T-helper 2 cell treated with Interferon-gamma antibody and Interleukin-4, amounts not matched to agents 100 ng/mL and 5 ng/mL, for 36 hours (primary cell): ENCODE measurements at regions not wholly inside any gene's neighbourhood (a gene's known extent, or its start where the extent isn't known, plus 50 kb on each side); places are given as distances from the start of the nearest gene placed in this dataset.

Source experiments
- intact Hi-C: fragments of 100-400 bp; cut with micrococcal nuclease; formaldehyde crosslinking; loops from one replicate; pipeline ENCODE4 v1.15.1; 2023

DNA sequence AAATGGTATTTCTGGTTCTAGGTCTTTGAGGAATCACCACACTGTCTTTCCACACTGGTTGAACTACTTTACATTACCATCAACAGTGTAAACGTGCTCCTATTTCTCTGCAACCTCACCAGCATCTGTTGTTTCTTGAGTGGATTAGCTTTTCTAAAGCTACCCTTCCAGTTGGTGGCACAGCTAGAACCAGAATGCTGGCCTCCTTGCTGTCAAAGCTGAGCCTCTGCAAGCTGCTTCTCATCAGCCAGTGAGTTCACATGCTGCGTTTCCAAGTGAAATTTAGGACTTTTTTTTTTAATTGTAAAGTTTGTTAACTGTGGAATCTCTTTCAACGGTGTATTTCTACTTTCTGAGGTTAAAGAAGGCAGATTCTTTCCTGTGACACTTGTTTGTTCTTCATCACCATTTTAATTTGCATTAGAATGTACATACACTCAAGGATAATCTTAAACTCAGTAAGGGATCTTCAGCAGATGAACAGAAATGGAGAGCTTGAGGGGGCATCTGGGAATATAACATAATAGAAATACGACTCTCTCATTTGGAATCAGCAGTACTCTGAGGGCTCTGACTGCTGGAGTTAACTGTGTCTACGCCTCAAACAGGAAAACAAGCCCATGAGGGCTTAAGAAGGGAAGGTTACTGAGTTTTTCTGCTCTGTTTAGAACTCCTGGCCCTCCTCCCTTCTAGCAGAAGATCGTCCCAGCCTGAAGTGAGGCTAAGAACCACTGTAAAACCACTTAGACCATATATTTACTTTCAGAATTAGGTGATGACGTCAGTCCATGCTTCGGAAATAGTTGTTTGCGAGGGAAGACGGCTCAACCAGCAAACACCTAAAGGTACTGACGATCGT lies 148.4 kb upstream of the FAM20A start:
- intact Hi-C loops, result no loop called here

DNA sequence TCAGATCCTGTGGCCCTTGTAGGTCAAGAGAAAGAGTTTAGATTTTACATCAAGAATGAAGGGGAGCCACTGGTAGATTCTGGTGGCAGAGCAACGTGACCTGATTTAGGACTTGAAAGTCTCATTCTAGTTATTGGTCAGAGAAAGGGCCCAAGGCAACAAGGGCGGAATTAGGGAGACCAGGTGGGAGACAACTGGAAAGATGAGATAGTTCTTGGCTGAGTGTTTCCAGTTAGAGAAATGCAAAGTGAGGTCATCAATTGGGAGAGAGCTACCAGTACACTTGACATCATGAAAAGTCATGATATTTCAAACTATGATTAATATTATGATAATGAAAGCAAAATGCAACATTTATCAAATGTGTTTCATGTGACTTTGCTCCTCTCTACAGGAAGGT lies 147.2 kb upstream of the FAM20A start:
- intact Hi-C loops, result no loop called here

DNA sequence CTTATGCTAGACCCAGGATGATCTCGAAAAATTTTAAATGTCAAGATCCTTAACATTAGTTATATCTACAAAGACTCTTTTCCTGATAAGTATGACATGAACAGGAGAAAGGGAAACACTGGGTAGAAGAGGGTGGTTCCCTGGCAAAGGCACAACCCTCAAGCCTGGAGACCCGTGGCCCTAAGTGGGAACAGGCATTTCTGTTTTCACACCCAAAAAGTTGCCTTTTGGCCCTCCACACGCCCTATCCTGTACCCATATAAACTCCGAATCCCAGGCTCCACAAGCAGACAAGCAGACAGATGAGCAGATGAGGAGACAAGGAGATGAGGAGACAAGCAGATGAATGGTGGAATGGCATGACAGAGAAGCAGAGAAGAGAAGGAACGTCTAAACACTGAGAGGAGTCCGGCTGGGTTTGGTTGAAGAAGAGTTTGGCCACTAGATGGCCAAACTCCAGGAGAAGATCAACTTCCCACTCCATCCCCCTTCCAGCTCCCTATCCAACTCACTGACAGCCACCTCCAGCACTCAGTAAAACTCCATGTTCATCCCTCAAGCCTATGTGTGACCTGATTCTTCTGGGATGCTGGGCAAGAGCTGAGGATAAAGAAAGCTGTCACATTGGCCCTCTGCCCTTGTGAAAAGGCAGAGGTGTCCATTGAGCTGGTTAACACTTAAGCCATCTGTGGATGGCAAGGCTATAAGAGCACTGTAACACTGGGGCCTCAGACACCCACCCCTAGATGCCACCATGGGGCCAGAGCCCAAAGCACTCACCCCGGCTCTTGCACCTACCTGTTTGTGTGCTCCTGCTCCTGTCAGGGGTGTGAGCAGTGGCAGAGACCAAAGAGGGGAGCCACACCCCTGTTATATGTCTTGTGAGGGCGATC lies 139.6 kb upstream of the FAM20A start:
- intact Hi-C loops, result no loop called here

DNA sequence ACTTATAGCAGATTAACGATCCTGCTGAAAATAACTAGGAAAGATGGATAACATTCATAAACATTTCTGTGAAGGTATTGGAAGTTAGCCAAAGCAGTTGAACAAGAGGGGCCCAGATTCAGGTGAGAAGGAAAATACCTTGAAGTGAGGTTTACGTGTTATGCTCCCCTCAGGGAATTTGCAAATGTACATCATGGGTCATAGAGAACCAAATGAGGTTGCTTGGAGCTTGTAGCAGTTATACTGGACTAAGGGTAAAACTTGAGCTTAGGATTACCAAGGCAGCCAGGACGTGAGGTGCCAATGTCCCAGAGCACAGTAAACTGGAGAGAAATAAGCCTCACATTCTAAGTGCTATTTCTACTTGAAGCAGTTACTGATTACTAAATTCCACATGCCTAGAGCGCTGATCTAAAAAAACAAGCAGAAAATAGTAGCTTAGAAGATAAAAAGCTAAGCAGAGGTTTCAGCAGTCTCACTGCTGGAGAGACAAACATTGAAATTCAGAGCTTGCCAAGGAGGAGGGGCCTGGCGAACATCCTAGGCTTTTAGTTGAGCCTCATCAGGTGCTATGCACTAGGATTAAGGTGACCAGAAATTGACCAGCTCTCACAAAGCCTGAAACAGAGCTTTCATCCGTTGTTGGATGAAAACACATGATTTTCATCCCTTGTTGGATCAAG lies 136.7 kb upstream of the FAM20A start:
- intact Hi-C loops, result no loop called here

DNA sequence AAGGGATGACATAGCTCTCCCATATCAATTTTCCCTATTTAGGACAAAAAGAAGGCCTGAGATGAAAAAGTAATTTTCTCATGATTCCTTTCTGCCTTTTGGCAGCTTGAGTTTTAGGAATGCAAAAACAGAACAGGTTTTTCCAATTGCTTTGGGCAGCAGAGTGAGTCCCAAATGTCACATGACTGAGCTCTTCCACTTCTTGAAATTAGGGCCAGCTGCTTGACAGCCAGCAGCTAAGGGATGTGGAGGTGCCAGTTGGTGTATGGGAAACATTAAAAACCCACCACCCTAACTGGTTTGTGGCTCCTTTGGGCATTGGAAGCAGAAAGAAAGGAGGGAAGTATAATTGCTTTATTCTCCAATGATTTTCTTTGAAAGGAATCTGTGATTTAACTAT lies 133.8 kb upstream of the FAM20A start:
- intact Hi-C loops, result no loop called here

DNA sequence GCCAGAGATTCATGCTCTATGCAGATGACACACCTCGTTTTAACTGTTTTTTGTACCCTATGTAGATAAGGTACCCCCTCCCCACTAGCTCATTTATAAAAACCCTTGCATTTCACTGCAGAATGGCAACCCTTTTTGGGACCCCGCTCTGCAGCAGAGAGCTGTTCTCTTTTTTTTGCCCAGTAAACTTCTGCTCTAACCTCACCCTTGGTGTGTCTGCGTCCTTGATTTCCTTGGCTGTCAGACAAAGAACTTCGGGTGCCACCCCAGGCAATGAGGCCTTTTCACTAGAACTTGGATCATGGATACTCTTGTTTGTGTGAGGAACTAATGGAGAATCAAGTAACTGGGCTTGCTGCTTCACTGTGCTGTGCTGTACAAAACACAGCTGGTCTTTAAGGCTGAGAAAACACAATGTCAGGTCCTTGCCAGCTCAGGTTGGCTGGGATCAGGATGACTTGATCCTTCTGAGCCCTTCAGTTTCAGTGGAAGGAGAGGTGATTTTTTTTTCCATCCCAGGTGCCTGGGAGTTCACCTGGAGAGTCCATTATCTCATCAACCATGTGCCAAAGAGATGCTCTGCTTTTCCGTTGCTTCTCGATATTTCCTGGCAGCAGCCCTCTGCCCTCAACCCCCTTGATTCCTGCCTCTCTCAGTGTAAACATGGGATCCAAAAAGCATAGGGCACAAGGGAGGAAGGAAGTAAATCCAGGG lies 133.2 kb upstream of the FAM20A start:
- intact Hi-C loops, result no loop called here

DNA sequence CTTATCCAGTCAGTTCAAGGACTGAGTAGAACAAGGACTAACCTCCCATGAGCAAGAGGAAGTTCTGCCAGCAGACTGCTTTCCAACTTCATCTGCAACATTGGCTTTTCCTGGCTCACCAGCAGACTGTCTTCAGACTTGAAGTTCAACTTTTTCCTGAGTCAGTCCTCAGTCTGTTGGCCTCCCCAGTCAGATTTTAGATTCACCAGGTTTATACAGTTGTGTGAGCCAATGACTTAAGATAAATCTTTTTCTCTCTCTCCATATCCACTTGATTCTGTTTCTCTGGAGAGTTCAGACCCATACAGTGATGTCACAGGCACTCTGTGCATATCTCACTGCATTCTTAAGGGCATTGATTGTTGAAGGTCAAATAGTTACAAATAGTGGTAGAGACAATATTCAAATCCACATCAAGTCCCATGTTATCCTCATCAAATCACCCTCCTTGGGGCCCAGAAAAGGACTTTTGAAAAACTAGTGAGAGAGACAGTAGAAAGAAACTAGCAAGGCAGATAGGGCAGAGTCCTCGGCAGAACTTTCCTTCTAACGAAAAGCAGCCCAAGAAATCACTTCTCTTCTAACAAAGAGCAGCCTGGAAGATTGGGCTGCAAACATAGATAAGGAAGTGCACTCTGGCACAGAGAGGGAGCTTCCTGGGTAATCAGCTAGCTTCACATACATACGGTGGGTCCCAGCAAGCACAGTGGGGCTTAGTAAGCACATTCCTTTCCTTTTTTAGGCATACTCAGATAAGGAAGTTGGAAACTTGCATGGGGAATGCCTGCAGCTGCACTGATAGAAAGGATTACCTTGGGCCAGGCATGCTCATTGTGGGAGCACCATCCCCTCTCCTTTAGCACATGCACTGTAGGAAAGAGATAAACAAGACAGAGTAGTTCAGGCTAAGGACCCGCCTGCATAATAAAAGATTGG lies 132.3 kb upstream of the FAM20A start:
- intact Hi-C loops, result no loop called here

DNA sequence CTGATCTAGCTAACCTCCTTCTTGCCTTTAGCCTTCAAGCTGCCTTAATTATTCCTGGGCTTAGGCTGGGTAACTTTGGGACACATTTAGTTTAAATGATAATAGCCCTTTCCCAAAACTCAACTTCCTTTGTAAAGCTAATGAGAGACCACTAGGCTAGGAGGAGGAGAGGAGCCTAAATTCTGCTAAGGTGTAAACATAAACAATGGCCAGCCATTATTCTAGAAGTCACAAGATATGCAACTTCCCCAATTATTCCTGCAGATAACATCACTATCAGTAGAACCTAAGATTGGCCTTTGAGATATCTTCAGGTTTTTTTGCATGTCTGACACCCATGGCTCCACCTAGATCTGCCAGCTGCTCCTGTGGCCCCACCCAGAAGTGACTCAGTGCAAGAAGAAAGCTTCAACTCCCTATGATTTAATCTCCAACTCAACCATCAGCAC lies 131.2 kb upstream of the FAM20A start:
- intact Hi-C loops, result no loop called here

DNA sequence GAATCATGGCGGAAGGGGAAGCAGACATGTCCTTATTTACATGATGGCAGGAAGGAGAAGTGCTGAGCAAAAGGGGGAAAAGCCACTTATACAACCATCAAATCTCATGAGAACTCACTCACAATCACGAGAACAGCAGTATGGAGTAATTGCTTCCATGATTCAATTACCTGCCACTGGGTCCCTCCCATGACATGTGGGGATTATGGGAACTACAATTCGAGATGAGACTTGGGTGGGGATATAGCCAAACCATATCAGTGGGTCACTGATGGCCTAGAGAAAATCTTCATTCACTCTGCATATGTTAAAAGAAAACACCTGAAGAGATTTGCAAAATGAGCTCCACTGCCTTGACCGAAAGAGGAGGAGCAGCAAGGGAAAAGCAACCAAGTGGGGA lies 130.3 kb upstream of the FAM20A start:
- intact Hi-C loops, result no loop called here

DNA sequence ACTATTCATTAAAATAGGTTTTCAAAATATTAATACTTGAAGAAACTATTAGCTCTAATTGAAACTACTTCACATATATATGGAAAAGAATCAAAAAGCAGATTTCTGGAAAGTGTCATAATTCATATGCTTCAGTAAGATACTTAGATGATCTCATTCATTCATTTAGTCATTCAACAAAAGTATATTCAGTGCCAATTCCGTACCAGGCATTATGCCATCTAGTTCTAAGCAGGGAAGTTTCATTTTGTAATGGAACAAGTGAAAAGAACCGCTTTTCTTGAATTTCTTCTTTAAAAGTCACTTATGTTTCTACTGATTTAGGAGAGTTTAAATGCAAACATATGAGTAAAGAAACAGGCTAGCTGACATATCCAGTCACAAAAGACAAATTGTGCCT lies 118.3 kb upstream of the FAM20A start:
- intact Hi-C loops, result no loop called here

DNA sequence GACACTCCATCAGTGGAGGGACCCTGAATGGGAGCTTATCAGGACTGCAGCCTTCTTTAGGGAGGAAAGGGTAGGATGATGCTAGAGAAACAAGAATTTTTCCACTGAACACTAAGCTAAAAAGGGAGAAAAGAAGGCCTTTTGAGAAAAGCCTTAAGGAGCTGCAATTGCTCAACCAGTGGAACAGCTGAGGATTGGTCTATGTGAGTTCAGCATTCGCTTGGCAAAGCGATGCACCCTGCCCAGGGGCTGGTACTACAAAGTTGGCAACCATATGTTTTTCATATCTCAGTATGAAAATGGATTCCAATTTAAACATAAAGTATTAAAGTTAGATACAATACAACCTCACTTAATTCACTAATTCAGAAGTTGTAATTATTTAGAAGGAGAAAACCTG lies 117.8 kb upstream of the FAM20A start:
- intact Hi-C loops, result no loop called here

DNA sequence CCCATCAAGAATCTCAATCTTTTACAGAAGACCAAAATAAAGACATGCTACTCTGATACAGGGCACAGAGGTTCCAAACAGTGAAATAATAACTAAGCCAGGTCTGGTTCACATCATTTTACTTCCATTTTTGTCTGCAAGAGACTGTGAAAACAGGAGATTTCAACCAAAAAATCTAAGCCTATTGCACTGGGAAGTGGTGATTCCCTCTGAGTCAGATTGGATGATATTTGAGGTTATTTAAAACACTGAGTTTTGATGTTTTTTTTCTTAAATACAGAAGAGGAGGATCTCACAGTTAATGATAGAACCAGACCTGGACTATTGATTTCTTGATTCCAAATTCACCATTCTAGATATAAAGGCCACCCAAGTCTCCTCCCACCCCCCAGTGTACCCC lies 117.3 kb upstream of the FAM20A start:
- intact Hi-C loops, result no loop called here

DNA sequence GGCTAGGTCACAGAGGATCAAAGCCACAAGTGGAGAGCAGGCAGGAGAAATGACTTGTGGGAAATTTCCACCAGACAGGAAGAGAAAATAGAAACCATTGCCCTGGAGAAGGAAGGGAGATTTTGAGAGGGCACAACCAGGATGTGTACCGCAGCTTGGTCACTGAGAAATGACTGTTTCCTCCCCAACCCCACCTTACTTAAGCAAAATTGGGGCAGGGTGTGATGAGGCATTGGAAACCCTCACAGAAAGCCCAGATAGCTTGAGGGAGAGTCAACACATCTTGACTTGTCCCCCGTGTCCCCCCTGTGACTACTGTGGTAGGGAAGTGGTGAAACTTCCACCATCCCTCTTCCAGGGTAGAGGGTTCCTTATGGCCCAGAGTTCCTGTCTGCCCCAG lies 113.5 kb upstream of the FAM20A start:
- intact Hi-C loops, result no loop called here

DNA sequence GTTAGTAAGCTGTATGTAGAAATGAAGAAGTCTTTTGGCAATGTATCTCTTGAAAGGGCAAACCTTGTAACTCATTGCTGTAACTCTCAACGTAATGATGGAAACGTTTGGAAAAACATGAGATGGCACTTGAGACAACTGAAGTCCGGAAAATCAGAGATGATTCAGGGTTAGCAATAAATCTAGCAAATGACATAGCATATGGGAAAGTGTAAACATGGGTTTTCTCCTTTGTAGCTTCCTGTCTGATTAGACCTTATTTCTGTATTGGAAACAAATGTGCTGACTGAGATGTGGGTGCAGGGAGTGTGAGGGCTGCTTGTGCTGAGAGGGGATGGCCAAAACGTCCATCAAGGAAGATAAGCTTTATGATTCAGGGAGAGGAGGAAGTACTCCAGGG lies 110.7 kb upstream of the FAM20A start:
- intact Hi-C loops, result no loop called here

DNA sequence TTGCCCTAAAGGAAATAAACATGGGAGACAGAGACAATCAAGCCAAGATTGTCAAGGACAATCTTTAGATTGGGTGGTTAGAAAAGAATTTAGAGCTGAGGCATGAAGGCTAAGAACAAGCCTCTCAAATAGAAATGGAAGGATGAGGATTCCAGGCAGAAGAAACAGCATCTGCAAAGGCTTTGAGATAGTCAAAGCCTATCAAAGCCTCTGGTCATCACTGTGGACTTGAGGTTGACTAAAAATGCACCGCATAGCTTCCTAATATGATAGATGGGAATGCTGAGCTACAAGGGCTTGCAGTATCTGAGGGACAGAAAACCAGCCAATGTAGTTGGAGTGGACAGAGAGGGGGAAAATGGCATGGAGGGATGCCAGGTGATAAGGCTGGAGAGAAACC lies 109.8 kb upstream of the FAM20A start:
- intact Hi-C loops, result no loop called here

DNA sequence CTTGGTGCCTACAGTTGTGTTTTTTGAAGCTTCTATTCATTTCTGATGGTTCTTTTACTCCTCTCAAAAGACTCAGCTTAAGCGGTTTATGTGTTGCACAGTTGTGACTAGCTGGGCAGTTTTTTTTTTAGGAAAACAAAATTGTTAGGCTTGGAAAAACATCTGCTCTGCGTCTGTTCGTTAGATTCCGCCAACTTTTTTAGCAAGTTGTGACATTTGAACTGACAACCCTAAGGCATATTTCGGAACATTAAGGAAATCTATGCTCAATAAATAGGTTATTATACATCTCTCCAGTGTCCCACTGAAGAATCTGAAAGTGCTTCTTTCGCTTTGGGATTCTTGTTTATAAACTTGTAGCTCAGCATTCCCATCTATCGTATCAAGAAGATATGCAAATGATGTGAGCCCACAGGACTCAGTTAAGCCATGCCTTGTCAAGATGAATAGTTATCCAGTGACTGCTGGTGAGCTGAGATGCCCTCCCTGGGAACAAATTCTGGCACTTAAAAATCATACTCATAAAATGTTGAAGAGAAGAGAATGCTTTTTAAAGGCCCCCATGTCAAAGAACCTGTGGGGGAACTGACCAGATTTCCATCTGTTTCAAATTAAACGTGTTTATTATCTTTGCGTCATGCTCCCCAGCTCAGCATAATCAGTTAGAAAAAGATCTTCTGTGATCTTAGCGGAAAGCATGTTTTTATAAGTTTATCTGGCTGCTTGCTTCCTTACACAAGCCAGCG lies 109.0 kb upstream of the FAM20A start:
- intact Hi-C loops, result no loop called here

DNA sequence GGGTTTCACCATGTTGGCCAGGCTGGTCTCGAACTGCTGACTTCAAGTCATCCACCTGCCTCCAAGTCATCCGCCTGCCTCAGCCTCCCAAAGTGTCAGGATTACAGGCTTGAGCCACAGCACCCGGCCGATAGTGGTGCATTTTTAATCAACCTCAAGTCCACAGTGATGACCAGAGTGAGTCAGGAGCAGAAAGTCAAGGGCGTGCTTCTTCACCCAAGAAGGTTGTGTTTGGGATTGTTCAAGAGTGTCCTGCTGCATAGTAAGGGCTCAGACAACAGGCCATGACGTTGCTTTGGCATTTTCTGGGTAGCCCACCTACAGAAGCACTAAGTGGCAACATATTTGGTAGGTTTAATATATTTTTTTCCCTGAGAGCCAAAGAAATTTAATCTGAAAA lies 108.3 kb upstream of the FAM20A start:
- intact Hi-C loops, result no loop called here

DNA sequence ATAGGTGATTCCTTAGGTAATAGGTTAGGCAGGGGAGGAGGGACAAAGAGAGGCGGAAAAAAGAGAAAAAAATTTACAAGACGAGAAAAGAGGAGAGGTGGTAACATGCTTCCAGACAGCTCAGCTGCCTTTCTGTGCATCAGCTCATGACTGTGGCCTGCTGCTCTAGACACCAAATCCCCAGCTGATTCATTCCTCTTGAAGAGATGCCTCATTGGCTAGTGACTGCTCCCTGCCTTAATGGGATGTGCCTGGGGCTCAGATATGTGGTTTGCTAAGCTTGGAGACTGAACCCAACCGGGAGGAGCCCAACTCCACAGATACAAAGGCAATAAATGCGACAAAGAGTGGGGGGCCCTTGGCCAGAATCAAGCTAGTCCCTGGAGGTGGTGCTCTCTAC lies 105.9 kb upstream of the FAM20A start:
- intact Hi-C loops, result no loop called here

DNA sequence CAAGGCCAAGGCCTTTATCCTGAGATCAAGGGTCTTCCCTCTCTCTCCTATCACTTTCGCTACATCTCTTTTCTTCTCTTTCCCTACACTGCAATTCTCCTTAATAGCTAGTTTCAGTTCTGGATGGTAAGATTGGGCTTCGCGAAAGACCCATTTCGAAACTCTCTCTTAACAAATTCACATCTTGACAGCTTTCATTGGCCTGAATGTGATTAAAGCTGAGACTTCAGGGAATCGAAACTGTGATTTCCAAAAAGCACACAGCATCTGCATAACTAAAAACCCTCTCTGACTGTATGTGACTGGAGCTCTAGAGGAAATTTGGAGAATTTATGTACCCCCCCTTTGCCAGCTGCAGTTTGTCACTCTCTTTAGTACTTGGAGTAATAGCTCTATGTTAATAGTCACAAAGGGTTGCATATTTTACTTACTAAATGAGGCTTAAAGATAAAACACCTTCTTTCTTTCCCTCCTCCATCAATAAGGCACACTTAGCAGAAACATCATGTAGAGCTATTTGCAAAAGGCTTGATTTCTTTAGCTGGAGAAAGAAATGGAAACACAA lies 105.3 kb upstream of the FAM20A start:
- intact Hi-C loops, result no loop called here
